OCI-M1 (cell line): ENCODE measurements at regions not wholly inside any gene's neighbourhood (a gene's known extent, or its start where the extent isn't known, plus 50 kb on each side); places are given as distances from the start of the nearest gene placed in this dataset.
"Not testable (repeated sequence)": the region's sequence is repeated elsewhere in the genome, so short reads cannot be mapped to it uniquely, and the experiment has no call there.

Experiments used
- DNase-seq: peaks from one replicate; lab custom pipeline; 2025; lab: John Stamatoyannopoulos, UW

GRCh38 chr7:23887660-23888059 is 177.6 kb downstream of the STK31 start:
- no peak for DNase-seq

GRCh38 chr7:23888958-23889357 is 178.9 kb downstream of the STK31 start:
- no peak for DNase-seq

- no peak for DNase-seq
These were observed 179.5 kb downstream of the STK31 start for GRCh38 chr7:23889566-23889965.

GRCh38 chr7:23892019-23892418 is 182.0 kb downstream of the STK31 start:
- no peak for DNase-seq

- peak; percentile 20 for DNase-seq
These were observed 183.3 kb downstream of the STK31 start for GRCh38 chr7:23893176-23893941.

GRCh38 chr7:23893942-23894891 is 184.2 kb downstream of the STK31 start:
- peak; percentile 79 for DNase-seq

- no peak for DNase-seq
These were observed 185.0 kb downstream of the STK31 start for GRCh38 chr7:23894892-23895569.

- DNase-seq: peak; percentile 2
These were observed 185.7 kb downstream of the STK31 start for GRCh38 chr7:23895666-23896096.

GRCh38 chr7:23898619-23899018 is 188.6 kb downstream of the STK31 start:
- no peak for DNase-seq

- DNase-seq: not testable (repeated sequence)
These were observed 194.9 kb downstream of the STK31 start for GRCh38 chr7:23904901-23905300.

GRCh38 chr7:23907012-23907411 is 197.0 kb downstream of the STK31 start:
- no peak for DNase-seq

GRCh38 chr7:23909426-23909825 is 199.4 kb downstream of the STK31 start:
- DNase-seq: no peak

GRCh38 chr7:23912065-23912464 is 202.0 kb downstream of the STK31 start:
- no peak for DNase-seq

GRCh38 chr7:23913016-23913415 is 203.0 kb downstream of the STK31 start:
- no peak for DNase-seq

GRCh38 chr7:23915236-23915635 is 205.2 kb downstream of the STK31 start:
- DNase-seq: no peak

- DNase-seq: no peak
These were observed 208.3 kb downstream of the STK31 start for GRCh38 chr7:23918286-23918685.

GRCh38 chr7:23918856-23919255 is 208.8 kb downstream of the STK31 start:
- DNase-seq: no peak

- DNase-seq: no peak
These were observed 215.1 kb downstream of the STK31 start for GRCh38 chr7:23925088-23925487.

GRCh38 chr7:23927709-23928417 is 217.8 kb downstream of the STK31 start:
- DNase-seq: no peak

GRCh38 chr7:23928418-23928775 is 218.4 kb downstream of the STK31 start:
- DNase-seq: no peak

GRCh38 chr7:23930312-23930711 is 220.3 kb downstream of the STK31 start:
- no peak for DNase-seq

- DNase-seq: no peak
These were observed 221.6 kb downstream of the STK31 start for GRCh38 chr7:23931633-23932032.
